Peyer's patch (tissue), 4 donors: ENCODE measurements at regions not wholly inside any gene's neighbourhood (a gene's known extent, or its start where the extent isn't known, plus 50 kb on each side); places are given as distances from the start of the nearest gene placed in this dataset.

Experiments used
- POLR2A ChIP-seq, 2 donors: fragments of 450-650 bp; IDR thresholded peaks; one replicate each; pipeline ENCODE4 v1.5.1; 2017; ENCODE audit warnings: antibody characterized with exemption in 2 of 2, mild to moderate bottlenecking in 2 of 2, moderate library complexity in 2 of 2
- TF ChIP-seq, protein P1 (sequence below), 6 experiments: fragments of 450-650 bp in 4 of 6; fragments of 200-600 bp in 2 of 6; sonication (generic) in 1 of 6; IDR thresholded peaks; one replicate each; pipeline ENCODE4 v1.5.1; 2017 to 2019; ENCODE audit warnings: antibody characterized with exemption in 6 of 6, mild to moderate bottlenecking in 3 of 6, moderate library complexity in 1 of 6

DNA sequence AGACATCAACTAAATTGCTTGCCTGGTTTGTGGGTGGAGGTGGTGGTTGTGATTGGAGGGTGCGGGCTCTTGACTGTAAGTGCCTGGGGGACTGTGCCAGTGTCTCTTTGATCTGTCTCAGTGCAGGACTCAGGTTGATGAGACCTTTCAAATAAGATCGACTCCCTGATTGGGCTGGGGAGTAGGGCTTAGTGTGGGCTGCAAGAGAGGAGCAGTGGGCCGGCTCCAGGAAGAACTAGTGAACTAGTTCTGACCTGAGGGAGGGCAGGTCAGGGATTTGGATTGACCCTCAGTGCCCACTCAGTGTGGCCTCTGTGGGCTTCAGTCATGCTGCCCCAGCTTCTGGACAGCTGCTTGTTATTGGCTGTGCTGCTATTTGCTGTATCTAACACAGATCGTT is 130.6 kb upstream of the CACNA1E start:
- TF ChIP-seq, protein P1, sequence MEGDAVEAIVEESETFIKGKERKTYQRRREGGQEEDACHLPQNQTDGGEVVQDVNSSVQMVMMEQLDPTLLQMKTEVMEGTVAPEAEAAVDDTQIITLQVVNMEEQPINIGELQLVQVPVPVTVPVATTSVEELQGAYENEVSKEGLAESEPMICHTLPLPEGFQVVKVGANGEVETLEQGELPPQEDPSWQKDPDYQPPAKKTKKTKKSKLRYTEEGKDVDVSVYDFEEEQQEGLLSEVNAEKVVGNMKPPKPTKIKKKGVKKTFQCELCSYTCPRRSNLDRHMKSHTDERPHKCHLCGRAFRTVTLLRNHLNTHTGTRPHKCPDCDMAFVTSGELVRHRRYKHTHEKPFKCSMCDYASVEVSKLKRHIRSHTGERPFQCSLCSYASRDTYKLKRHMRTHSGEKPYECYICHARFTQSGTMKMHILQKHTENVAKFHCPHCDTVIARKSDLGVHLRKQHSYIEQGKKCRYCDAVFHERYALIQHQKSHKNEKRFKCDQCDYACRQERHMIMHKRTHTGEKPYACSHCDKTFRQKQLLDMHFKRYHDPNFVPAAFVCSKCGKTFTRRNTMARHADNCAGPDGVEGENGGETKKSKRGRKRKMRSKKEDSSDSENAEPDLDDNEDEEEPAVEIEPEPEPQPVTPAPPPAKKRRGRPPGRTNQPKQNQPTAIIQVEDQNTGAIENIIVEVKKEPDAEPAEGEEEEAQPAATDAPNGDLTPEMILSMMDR (IDR thresholded peaks at IDR 0.05): no peak
- no peak for TF ChIP-seq POLR2A (IDR thresholded peaks at IDR 0.05)
